Vagina (tissue), 2 donors: ENCODE measurements at regions not wholly inside any gene's neighbourhood (a gene's known extent, or its start where the extent isn't known, plus 50 kb on each side); places are given as distances from the start of the nearest gene placed in this dataset.

Experiments
- CTCF ChIP-seq, 3 experiments: fragments of 450-650 bp in 2 of 3; fragments of 200-600 bp in 1 of 3; sonication (generic) in 1 of 3; IDR thresholded peaks; one replicate each; pipeline ENCODE4 v1.5.1; 2017 to 2019; ENCODE audit warnings: antibody characterized with exemption in 3 of 3, mild to moderate bottlenecking in 2 of 3, moderate library complexity in 2 of 3
- POLR2AphosphoS5 ChIP-seq, 2 donors: sonication (generic); formaldehyde crosslinking; IDR thresholded peaks; one replicate each; pipeline ENCODE4 v1.9.0; 2017; ENCODE audit warnings: antibody characterized with exemption in 2 of 2, mild to moderate bottlenecking in 2 of 2, low read depth in 1 of 2; ENCODE audit not compliant: insufficient read depth in 1 of 2

- TF ChIP-seq CTCF (IDR thresholded peaks at IDR 0.05) (no peak), POLR2AphosphoS5 (IDR thresholded peaks at IDR 0.05; ENCODE audit: insufficient read depth in 1 of 2, low read depth in 1 of 2) (no peak)
Observed at GRCh38 chr12:125766091-125766490, 700.9 kb downstream of the AACS start.
